GM19324 (cell line): ENCODE measurements at regions not wholly inside any gene's neighbourhood (a gene's known extent, or its start where the extent isn't known, plus 50 kb on each side); places are given as distances from the start of the nearest gene placed in this dataset.

Experiments
- ATAC-seq: cut with Tn5 transposase; IDR thresholded peaks from one replicate; pipeline ENCODE4 v1.9.1; 2021; ENCODE audit warnings: mild to moderate bottlenecking, moderate library complexity; ENCODE audit not compliant: unreplicated experiment, low FRiP score

- ATAC-seq = no peak
Measured at GRCh38 chr13:110097013-110097412, 209.9 kb downstream of the COL4A1 start.

DNA sequence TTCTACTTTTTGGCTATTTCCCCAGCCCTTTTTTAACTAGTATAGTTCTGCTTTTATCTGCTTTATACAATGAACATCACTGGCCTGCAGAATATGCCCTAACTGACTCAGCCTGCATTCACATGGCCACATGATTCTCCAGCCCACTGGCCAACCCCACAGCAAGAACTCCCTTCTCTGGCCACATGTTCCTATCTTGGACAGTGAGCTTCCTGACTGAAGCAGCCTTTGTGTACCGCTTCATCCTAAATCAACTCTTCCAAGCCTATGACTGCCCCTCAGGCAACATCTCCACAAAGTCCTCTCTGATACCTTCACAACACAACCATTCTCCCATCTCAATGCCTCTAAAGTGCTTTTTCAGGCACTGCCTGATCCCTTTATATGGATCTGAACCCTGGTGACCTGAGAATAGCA lies 214.1 kb downstream of the COL4A1 start:
- no peak for ATAC-seq

GRCh38 chr13:110089815-110090214 lies 217.1 kb downstream of the COL4A1 start:
- no peak for ATAC-seq

DNA sequence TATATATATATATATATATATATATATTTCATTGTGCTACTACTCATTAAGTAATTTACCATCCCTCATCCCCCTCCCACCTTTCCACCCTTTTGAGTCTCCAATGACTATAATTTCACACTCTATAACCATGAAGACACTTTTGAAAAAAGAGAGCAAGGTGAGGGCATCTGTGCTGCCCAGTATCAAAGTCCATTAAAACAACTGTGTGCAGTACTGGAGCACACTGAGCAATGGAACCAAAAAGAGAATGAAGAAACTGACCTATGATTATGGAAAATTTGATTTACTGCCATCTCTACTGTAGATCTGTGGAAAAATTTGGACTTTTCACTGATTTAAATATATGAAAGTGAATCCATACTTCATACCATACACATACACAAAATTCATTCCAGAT lies 217.9 kb downstream of the COL4A1 start:
- no peak for ATAC-seq

DNA sequence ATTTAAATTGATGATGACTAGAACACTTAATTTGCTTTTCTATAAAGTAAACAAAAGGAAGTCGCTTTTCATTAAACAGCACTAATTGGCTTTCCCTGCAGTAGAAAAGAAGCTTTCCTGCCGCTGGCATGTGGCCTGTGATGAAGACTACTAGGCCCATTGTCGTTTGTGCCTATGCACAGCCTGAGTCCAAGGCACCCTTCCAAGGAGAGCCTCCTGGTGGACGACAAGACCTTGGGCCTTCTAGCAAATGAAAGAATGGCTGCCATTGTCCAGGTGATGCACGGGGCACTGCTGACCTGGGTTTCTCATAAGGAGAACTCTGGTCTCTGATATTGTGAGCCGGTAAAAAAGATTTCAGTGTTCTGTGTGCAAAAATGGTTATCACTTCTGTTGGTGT lies 233.0 kb downstream of the COL4A1 start:
- no peak for ATAC-seq

- ATAC-seq = no peak
Measured at GRCh38 chr13:110070511-110071120, 236.3 kb downstream of the COL4A1 start.

- ATAC-seq = no peak
Measured at GRCh38 chr13:110070046-110070445, 236.9 kb downstream of the COL4A1 start.

- no peak for ATAC-seq
Measured at GRCh38 chr13:110068176-110068473, 238.8 kb downstream of the COL4A1 start.

GRCh38 chr13:110067355-110068175 lies 239.4 kb downstream of the COL4A1 start:
- no peak for ATAC-seq

GRCh38 chr13:110065780-110066179 lies 241.2 kb downstream of the COL4A1 start:
- ATAC-seq = no peak

DNA sequence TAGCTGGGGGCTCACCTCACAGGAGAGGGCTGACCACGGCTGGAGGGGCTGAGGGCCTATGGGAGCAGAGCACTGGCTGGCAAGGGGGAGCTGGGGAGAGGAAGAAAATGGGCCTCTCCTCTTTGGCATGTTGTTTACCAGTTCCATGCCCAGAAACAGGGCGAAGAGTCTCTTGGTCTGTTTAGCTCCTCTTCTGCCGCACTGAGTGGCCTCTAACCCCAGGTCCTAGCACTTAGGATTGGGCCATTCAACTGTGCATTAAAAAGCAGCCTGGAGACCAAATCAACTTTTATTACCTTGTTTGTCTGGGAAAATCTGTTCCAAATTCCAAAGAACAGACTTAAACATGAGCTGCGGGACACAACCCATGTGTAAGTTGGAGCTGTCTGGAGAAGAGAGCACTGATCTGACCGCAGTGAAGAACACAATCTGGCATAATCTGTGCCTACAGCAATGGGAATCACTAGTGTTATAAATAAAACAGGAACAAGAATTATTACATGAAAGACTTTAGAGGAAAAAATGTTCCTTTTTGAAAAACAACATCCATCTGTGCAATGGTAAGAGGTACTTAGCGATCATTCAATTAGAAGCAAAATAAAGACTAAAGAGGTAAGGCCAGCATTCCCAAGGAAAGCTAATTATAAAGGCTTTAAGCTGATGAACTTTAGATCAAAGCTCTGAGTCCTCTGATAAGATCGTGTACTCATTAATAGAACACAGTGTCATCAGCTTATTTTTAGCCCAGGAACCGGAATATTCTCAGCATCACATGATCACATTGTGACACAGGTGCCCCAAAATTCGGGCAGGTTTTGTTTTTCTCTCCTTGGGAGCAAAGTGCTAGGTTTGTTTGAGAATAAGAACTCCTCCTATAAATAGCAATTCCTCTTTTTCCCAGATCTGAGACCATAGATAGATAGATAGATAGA lies 243.2 kb downstream of the COL4A1 start:
- ATAC-seq = no peak

DNA sequence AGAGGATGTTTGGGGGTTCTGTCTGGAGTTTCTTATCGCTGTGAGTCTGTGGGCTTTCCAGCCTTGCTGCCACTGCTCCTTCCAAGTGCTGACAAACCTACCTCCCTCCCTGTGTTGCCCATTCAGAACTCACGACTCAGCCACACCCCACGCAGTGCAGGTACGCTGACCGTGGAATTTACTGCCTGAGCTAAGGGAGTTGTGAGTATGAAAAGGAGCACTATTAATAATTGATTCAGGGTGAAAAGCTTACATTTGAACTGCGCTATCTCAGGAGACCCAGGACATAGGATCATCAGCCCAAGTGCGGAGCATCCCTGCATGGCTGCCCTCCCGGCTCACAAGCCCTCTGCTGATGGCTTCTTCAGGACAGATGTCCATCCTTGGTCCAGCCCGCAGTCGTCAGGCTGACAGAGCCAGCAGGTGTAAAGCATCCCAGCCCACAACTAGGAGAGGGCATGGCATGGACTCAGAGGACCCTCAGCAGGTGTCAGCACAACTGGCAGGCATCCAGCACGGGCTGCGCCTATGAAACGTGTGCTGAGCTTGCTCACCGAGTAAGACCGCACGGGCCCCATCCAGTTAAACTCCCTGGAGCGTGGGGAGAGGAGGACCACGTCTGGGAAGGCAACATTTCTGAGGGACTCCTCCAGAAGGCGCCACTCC lies 244.0 kb downstream of the COL4A1 start:
- no peak for ATAC-seq

GRCh38 chr13:110062077-110062776 lies 244.7 kb downstream of the COL4A1 start:
- no peak for ATAC-seq

- ATAC-seq = no peak
Measured at GRCh38 chr13:110061270-110061669, 245.7 kb downstream of the COL4A1 start.

- ATAC-seq = no peak
Measured at GRCh38 chr13:110057052-110057451, 249.9 kb downstream of the COL4A1 start.

DNA sequence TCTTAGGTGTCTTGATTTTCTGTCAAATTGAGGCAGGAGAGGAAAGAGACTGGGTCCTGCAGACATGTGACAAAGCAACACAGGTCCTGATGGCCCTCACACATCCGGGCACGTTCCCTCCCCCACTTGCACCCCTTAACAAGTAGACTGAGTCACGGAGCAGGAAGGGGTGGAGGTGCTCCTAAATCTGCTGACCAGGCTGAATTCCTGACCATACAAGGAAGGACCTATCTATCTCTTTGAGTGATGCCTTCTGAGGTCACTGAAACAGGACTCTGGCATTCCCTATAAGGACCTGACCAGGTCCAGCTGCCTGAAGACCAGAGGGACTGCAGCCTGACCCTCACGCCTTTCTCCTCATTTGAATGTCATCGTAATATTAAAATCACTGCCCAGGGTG lies 250.3 kb downstream of the COL4A1 start:
- ATAC-seq = no peak

GRCh38 chr13:110055089-110055488 lies 251.9 kb downstream of the COL4A1 start:
- ATAC-seq = peak; percentile 66

DNA sequence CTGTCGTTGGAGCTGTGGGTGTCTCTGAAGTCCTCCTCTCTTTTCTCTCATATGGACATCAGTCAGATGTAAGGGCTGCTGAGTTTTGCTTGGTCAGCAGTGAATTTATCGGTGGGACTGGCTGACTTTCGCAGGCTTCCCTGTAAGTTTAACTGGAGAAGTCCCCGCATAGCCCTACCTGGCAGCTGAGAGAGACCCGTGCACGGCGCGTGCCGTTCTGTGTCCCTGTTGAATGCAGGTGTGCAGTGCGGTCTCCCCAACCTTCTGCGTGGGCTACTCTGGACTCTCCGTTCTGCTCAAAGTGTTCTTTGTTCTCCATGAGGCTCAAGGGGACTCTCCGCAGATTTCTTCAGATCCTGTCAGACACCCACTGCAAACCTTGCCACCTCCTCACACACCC lies 252.9 kb downstream of the COL4A1 start:
- ATAC-seq = no peak

GRCh38 chr13:110047496-110047895 lies 259.5 kb downstream of the COL4A1 start:
- no peak for ATAC-seq

DNA sequence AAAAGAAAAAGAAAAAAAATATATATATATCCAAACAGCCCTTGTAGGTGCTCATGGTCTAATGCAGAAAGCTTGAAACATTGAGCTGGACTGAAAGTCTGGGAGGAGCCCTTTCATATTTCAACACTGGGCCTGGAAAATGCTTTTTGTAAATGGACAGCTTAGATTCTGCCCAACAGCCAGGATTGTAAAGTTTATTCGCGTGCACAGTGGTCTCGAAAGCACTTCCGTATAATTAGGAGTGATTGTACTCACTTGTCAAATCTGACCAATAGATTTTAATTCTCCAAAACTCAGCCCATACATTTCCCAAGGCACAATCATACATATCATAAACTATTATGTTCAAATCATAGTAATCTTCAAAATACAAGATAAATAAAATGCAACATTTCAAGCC lies 260.1 kb downstream of the COL4A1 start:
- no peak for ATAC-seq
